Erythroblast (primary cell): ENCODE measurements at regions not wholly inside any gene's neighbourhood (a gene's known extent, or its start where the extent isn't known, plus 50 kb on each side); places are given as distances from the start of the nearest gene placed in this dataset.

Experiments used
- GATA1 ChIP-seq: IDR thresholded peaks from 2 replicates; pipeline ENCODE4 v1.6.1; 2011; ENCODE audit warnings: low read depth, mild to moderate bottlenecking, control low read depth, low read length, moderate library complexity
- POLR2A ChIP-seq: IDR thresholded peaks from 2 replicates; pipeline ENCODE4 v1.6.1; 2011; ENCODE audit warnings: mild to moderate bottlenecking, low read length

DNA sequence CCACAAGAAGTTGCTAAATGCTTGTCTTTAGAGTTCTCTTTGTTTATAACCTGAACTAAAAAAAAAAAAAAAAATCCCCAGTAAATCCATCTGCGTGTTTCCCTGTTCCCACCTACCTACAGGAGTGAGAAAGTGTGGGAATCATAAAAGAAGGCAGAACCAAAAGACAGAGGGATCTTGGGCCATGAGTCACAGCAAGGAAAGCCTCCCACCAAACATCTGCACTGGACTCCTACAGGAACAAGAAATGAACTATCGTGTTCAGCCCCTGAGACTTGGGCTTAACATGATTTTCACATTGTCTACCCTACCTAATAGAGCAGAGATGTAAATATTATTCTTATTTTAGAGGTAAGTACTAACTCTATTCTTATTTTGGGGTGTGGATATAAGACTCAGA lies 1761.2 kb upstream of the CELF4 start:
- TF ChIP-seq POLR2A (no peak), GATA1 (no peak)
